ENCODE measurements at regions not wholly inside any gene's neighbourhood (a gene's known extent, or its start where the extent isn't known, plus 50 kb on each side); places are given as distances from the start of the nearest gene placed in this dataset.
A peak's percentile ranks its signal among the peaks of the same experiment; 100 is the strongest.

DNA sequence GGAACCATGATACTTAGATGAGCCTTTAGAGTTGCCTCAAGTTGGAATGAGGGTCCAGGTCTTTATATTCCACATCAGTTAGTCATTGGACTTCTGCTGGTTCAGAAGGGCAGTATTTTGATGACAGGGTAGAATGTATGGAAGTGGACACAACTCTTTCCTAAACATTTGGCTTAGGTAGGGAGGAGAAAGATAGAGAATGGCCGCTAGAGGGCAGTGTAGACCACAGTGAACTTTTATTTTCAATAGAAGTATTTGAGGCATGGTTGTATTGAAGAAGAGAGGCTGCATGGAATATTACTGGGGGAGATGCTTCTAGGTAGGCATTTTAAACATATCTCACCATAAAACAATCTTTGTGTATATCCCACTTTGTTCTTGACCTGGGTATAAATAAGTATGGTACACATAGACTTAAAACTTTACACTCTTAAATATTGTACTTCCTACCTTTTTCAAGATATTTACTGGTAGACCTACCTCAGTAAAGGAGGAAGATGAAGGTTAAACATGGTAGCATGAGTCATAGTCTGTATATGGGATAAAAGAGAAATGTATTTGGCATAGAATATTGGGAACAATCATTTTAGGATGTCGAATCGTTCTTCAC lies 497.6 kb upstream of the FAM98A start:
- H3K9me3 ChIP-seq (ENCODE audit: control insufficient read depth in 4 of 4, low read length in 3 of 4), result no peaks in the 10 kb centered on the region
- 63% methylated on average over 3 of the region's 3 CpGs for WGBS
- H3K27me3 ChIP-seq (ENCODE audit: control insufficient read depth in 4 of 4, insufficient read depth in 4 of 4, low read length in 3 of 4), result peaks cover 0 to 5% (median 0%) of the 10 kb centered on the region in 4 donors
- no peaks in the 10 kb centered on the region for H3K36me3 ChIP-seq (ENCODE audit: control insufficient read depth in 4 of 4, insufficient read depth in 3 of 4, low read depth in 1 of 4, low read length in 3 of 4)
- H3K4me3 ChIP-seq (ENCODE audit: low read depth in 1 of 3, low read length in 3 of 3), result no peak overlapping the region
- TF ChIP-seq, protein P1, sequence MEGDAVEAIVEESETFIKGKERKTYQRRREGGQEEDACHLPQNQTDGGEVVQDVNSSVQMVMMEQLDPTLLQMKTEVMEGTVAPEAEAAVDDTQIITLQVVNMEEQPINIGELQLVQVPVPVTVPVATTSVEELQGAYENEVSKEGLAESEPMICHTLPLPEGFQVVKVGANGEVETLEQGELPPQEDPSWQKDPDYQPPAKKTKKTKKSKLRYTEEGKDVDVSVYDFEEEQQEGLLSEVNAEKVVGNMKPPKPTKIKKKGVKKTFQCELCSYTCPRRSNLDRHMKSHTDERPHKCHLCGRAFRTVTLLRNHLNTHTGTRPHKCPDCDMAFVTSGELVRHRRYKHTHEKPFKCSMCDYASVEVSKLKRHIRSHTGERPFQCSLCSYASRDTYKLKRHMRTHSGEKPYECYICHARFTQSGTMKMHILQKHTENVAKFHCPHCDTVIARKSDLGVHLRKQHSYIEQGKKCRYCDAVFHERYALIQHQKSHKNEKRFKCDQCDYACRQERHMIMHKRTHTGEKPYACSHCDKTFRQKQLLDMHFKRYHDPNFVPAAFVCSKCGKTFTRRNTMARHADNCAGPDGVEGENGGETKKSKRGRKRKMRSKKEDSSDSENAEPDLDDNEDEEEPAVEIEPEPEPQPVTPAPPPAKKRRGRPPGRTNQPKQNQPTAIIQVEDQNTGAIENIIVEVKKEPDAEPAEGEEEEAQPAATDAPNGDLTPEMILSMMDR (IDR thresholded peaks at IDR 0.05; ENCODE audit: low read depth, low read length, missing input control), result peak; percentile 72
- TF ChIP-seq EGR1 (IDR thresholded peaks at IDR 0.05; ENCODE audit: low read depth in 2 of 2) (no peak), JUND (IDR thresholded peaks at IDR 0.05) (no peak), SP1 (IDR thresholded peaks at IDR 0.05) (no peak), RAD21 (IDR thresholded peaks at IDR 0.05) (peak; percentile 88 to 89), GABPA (IDR thresholded peaks at IDR 0.05 in 1 of 2, conservative IDR thresholded peaks at IDR 0.05 in 1 of 2) (no peak)
- TF ChIP-seq, protein P2, sequence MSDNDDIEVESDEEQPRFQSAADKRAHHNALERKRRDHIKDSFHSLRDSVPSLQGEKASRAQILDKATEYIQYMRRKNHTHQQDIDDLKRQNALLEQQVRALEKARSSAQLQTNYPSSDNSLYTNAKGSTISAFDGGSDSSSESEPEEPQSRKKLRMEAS (IDR thresholded peaks at IDR 0.05), result no peak
- TF ChIP-seq, protein P3, sequence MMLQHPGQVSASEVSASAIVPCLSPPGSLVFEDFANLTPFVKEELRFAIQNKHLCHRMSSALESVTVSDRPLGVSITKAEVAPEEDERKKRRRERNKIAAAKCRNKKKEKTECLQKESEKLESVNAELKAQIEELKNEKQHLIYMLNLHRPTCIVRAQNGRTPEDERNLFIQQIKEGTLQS (IDR thresholded peaks at IDR 0.05), result no peak
- no peak overlapping the region for H3K9ac ChIP-seq (ENCODE audit: low read depth in 1 of 2, low read length in 2 of 2)
- no peak overlapping the region for H3K27ac ChIP-seq (ENCODE audit: low read depth in 1 of 2, low read length in 2 of 2)
- no peaks in the 10 kb centered on the region for H3K4me1 ChIP-seq (ENCODE audit: control insufficient read depth in 4 of 4, insufficient read depth in 4 of 4, low read length in 3 of 4)
- DNase-seq (ENCODE audit: low spot score), result peak; percentile 46

DNA sequence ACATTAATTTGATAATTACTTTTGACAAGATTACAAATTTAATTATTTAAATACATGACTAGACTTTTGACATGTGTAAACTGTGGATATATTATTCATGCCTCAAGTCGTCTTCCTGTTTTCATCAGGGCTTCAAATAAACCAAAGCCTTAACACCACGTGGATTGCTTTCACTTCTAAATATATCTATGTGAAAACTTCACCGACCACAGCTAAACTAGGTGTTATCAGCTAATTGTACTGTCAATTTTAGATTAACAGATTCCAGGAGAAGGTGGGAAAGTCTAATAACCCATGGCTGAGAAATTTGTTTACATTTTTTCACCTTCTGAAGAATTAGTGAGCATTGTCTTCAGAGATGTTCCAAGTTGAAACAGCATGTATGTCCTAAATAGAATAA lies 494.7 kb upstream of the FAM98A start:
- no peak for DNase-seq (ENCODE audit: low spot score)
- no peaks in the 10 kb centered on the region for H3K27me3 ChIP-seq (ENCODE audit: control insufficient read depth in 4 of 4, insufficient read depth in 4 of 4, low read length in 3 of 4)
- no peaks in the 10 kb centered on the region for H3K36me3 ChIP-seq (ENCODE audit: control insufficient read depth in 4 of 4, insufficient read depth in 3 of 4, low read depth in 1 of 4, low read length in 3 of 4)
- no peaks in the 10 kb centered on the region for H3K4me1 ChIP-seq (ENCODE audit: control insufficient read depth in 4 of 4, insufficient read depth in 4 of 4, low read length in 3 of 4)
- H3K4me3 ChIP-seq (ENCODE audit: low read depth in 1 of 3, low read length in 3 of 3), result no peak overlapping the region
- no peak overlapping the region for H3K9ac ChIP-seq (ENCODE audit: low read depth in 1 of 2, low read length in 2 of 2)
- WGBS, result 36% methylated on average over 3 of the region's 3 CpGs
- TF ChIP-seq, protein P1 (IDR thresholded peaks at IDR 0.05; ENCODE audit: low read depth, low read length, missing input control), result no peak
- TF ChIP-seq, protein P2 (IDR thresholded peaks at IDR 0.05), result no peak
- no peak for TF ChIP-seq RAD21 (IDR thresholded peaks at IDR 0.05)
- no peak for TF ChIP-seq YY1 (IDR thresholded peaks at IDR 0.05)
- no peak for TF ChIP-seq TAF1 (conservative IDR thresholded peaks at IDR 0.05)
- TF ChIP-seq, protein P4, sequence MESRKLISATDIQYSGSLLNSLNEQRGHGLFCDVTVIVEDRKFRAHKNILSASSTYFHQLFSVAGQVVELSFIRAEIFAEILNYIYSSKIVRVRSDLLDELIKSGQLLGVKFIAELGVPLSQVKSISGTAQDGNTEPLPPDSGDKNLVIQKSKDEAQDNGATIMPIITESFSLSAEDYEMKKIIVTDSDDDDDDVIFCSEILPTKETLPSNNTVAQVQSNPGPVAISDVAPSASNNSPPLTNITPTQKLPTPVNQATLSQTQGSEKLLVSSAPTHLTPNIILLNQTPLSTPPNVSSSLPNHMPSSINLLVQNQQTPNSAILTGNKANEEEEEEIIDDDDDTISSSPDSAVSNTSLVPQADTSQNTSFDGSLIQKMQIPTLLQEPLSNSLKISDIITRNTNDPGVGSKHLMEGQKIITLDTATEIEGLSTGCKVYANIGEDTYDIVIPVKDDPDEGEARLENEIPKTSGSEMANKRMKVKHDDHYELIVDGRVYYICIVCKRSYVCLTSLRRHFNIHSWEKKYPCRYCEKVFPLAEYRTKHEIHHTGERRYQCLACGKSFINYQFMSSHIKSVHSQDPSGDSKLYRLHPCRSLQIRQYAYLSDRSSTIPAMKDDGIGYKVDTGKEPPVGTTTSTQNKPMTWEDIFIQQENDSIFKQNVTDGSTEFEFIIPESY (IDR thresholded peaks at IDR 0.05), result no peak
- no peak for TF ChIP-seq FOXA2 (IDR thresholded peaks at IDR 0.05)
- no peak for TF ChIP-seq NR2F2 (IDR thresholded peaks at IDR 0.05)
- TF ChIP-seq GABPA (IDR thresholded peaks at IDR 0.05 in 1 of 2, conservative IDR thresholded peaks at IDR 0.05 in 1 of 2), result no peak
- no peak for TF ChIP-seq EGR1 (IDR thresholded peaks at IDR 0.05; ENCODE audit: low read depth in 2 of 2)
- no peak for TF ChIP-seq JUND (IDR thresholded peaks at IDR 0.05)
- TF ChIP-seq, protein P5, sequence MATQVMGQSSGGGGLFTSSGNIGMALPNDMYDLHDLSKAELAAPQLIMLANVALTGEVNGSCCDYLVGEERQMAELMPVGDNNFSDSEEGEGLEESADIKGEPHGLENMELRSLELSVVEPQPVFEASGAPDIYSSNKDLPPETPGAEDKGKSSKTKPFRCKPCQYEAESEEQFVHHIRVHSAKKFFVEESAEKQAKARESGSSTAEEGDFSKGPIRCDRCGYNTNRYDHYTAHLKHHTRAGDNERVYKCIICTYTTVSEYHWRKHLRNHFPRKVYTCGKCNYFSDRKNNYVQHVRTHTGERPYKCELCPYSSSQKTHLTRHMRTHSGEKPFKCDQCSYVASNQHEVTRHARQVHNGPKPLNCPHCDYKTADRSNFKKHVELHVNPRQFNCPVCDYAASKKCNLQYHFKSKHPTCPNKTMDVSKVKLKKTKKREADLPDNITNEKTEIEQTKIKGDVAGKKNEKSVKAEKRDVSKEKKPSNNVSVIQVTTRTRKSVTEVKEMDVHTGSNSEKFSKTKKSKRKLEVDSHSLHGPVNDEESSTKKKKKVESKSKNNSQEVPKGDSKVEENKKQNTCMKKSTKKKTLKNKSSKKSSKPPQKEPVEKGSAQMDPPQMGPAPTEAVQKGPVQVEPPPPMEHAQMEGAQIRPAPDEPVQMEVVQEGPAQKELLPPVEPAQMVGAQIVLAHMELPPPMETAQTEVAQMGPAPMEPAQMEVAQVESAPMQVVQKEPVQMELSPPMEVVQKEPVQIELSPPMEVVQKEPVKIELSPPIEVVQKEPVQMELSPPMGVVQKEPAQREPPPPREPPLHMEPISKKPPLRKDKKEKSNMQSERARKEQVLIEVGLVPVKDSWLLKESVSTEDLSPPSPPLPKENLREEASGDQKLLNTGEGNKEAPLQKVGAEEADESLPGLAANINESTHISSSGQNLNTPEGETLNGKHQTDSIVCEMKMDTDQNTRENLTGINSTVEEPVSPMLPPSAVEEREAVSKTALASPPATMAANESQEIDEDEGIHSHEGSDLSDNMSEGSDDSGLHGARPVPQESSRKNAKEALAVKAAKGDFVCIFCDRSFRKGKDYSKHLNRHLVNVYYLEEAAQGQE (IDR thresholded peaks at IDR 0.05), result no peak
- H3K27ac ChIP-seq (ENCODE audit: low read depth in 1 of 2, low read length in 2 of 2), result no peak overlapping the region
- H3K9me3 ChIP-seq (ENCODE audit: control insufficient read depth in 4 of 4, low read length in 3 of 4), result no peaks in the 10 kb centered on the region
